HG02840 (cell line): ENCODE measurements at regions not wholly inside any gene's neighbourhood (a gene's known extent, or its start where the extent isn't known, plus 50 kb on each side); places are given as distances from the start of the nearest gene placed in this dataset.
"Not testable (repeated sequence)": the region's sequence is repeated elsewhere in the genome, so short reads cannot be mapped to it uniquely, and the experiment has no call there.

ENCODE experiments used
- ATAC-seq: cut with Tn5 transposase; IDR thresholded peaks from one replicate; pipeline ENCODE4 v1.9.1; 2021; ENCODE audit warnings: mild to moderate bottlenecking, moderate library complexity, moderate number of reproducible peaks; ENCODE audit not compliant: unreplicated experiment, low FRiP score

- no peak for ATAC-seq
Observed at GRCh38 chr6:6860863-6861262, 246.9 kb upstream of the RREB1 start.

GRCh38 chr6:6861351-6861894 is 246.3 kb upstream of the RREB1 start:
- no peak for ATAC-seq

- ATAC-seq = no peak
Observed at GRCh38 chr6:6861995-6862394, 245.8 kb upstream of the RREB1 start.

GRCh38 chr6:6863970-6864639 is 243.7 kb upstream of the RREB1 start:
- ATAC-seq = no peak

- no peak for ATAC-seq
Observed at GRCh38 chr6:6865611-6866010, 242.2 kb upstream of the RREB1 start.

- ATAC-seq = no peak
Observed at GRCh38 chr6:6866656-6867403, 240.9 kb upstream of the RREB1 start.

GRCh38 chr6:6867404-6867799 is 240.4 kb upstream of the RREB1 start:
- no peak for ATAC-seq

GRCh38 chr6:6869094-6869493 is 238.7 kb upstream of the RREB1 start:
- ATAC-seq = no peak

GRCh38 chr6:6870921-6871320 is 236.8 kb upstream of the RREB1 start:
- no peak for ATAC-seq

GRCh38 chr6:6872459-6873344 is 235.1 kb upstream of the RREB1 start:
- no peak for ATAC-seq

GRCh38 chr6:6873778-6874177 is 234.0 kb upstream of the RREB1 start:
- ATAC-seq = no peak

- no peak for ATAC-seq
Observed at GRCh38 chr6:6875818-6876470, 231.8 kb upstream of the RREB1 start.

- ATAC-seq = not testable (repeated sequence)
Observed at GRCh38 chr6:6877792-6878191, 230.0 kb upstream of the RREB1 start.

GRCh38 chr6:6878887-6879585 is 228.7 kb upstream of the RREB1 start:
- ATAC-seq = no peak

GRCh38 chr6:6879586-6879974 is 228.2 kb upstream of the RREB1 start:
- ATAC-seq = not testable (repeated sequence)

GRCh38 chr6:6880745-6881437 is 226.9 kb upstream of the RREB1 start:
- no peak for ATAC-seq

GRCh38 chr6:6881438-6882225 is 226.1 kb upstream of the RREB1 start:
- ATAC-seq = no peak

GRCh38 chr6:6882592-6882991 is 225.2 kb upstream of the RREB1 start:
- no peak for ATAC-seq
